GM19468 (cell line): ENCODE measurements at regions not wholly inside any gene's neighbourhood (a gene's known extent, or its start where the extent isn't known, plus 50 kb on each side); places are given as distances from the start of the nearest gene placed in this dataset.

Source experiments
- ATAC-seq: cut with Tn5 transposase; IDR thresholded peaks from one replicate; pipeline ENCODE4 v1.9.1; 2021; ENCODE audit warnings: mild to moderate bottlenecking, moderate library complexity, moderate number of reproducible peaks; ENCODE audit not compliant: unreplicated experiment; ENCODE audit errors: extremely low read depth

DNA sequence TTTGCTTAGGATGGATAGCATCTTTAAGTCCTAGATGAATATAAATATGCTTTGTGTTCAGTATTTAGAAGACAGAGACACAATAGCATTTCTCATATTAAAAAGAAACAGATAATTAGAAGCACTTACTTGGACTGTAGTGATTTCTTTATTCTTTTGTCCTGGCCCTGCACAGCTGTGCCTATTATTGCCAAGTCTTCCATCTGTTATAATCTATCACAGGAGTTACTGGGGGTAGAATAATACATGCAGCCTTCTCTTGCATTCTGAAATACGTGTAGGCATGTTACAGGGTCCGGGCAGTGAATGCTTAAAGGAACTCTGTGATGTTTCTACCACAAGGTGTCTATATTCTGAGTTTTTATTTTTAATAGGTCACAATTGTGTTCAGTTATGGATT is 461.5 kb upstream of the COBL start:
- ATAC-seq: no peak

DNA sequence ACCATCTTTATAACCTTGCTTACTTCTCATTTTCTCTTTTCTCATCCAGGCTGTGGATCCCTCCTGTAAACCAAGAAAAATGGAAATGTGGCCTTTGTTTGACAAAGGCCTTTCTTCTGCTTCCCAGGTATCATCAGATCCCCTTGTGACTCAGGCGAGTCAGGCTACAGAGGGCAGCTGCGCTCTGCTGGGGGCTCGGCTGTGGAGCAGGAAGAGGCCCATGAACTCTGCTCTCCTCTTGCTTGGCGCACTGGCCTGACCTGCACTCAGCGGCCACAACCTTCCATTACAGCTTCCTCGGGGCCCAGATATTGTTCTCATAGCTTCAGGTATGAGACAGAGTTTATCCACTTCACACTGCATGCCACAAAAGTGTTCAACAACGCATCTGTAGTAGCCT is 457.6 kb upstream of the COBL start:
- no peak for ATAC-seq

DNA sequence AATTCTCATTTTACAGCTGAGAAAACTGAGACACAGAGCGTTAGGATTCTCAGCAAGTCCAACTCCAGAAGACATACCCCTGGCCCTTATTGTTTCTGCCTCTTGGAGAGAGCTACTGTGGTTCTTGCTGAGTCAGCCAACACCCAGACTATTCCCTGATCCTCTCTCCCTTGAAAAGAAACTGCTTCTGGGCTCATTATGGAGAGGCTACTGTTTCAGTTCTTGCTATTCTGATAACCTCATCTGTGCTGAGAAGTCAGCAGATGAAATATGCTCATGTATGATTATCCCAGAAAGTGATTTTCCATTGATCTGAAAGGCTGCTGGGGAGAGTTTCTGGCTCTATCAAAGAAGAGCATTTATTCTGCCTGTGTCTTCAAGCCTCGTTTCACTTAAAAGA is 455.6 kb upstream of the COBL start:
- ATAC-seq: no peak

DNA sequence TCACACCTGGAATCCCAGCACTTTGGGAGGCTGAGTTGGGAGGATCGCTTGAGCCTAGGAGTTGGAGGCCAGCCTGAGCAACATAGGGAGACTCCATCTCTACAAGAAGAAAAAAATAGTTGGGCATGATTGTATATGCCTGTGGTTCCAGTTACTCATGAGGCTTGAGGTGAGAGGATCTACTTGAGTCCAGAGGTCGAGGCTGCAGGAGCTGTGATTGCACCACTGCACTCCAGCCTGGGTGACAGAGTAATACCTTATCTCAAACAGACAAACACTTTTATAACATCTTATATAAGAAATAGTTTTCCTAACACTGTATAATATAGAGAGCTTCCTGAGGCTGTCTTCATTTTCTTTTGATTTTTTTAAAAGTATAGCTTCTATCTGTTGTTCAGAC is 448.4 kb upstream of the COBL start:
- ATAC-seq: no peak

DNA sequence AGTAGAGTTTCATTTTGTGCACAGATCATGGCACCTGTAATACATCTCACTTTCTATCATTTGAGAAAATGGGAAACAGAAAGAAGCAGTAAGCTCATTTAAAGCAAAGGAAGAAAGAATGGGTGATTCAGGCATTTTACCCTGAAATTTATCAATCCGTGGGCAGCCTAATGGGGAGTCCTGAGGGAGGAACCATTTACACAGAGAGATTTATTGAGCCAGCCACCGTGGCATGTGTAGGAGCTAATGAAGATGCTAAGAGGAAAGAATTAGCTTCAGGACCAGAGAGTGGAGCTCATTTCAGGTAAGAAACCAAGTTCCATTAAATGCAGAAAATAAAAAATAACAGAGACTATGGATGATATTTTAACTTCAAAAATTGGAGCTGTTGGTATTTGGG is 443.4 kb upstream of the COBL start:
- ATAC-seq: no peak

DNA sequence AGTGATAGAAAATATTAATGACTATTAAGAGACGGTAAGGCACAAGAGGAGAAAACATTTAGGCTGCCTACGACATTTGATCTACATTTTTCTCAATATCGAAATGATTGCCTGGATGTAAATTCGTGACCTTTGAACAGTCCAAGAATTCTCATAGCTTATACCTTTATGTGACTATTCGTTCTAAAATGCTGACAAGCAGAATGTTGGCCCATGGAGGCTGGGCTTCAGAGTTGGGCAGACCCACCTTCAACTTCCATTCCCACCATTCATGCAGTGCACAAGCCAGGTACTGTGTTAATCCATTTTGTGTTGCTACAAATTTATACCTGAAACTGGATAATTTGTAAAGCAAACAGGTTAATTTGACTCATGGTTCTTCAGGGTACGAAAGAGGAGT is 441.4 kb upstream of the COBL start:
- no peak for ATAC-seq

DNA sequence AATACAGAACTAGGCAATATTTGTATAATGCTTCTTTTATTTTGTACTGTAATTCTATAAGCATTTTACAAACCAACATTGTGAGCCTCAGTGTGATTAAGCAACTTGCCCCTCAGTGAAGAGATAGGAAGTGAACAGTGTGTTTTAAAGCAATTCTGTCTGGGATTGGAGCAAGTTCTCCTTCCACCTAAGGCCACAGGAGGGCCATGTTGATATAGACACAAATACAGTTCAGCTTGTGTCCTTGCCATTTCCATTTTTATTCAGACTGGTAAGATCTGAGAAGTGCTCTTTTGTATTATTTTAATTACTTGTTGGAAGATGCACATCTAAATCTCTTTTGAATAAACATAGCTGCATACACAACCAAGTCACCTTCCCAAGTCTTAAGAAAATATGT is 416.3 kb upstream of the COBL start:
- ATAC-seq: no peak

DNA sequence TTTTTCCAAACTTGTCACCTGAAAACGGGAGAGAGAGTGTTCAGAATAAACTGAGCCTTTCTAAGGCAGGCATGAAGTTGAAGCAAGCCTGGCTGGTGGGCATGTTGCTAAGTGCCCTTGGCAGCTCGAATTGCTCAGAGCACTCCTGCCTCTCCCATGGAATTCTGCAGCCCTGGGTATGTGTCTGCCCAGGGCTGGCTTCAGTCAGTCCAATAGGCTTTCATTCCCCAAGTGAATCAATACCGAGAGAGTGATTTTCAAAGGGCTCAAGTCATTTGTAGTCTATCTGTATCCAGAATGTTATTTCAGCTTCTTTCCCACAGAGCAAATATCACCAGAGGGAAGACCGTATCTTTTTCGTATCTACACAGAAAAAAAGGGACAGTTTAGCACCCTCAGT is 415.5 kb upstream of the COBL start:
- no peak for ATAC-seq

DNA sequence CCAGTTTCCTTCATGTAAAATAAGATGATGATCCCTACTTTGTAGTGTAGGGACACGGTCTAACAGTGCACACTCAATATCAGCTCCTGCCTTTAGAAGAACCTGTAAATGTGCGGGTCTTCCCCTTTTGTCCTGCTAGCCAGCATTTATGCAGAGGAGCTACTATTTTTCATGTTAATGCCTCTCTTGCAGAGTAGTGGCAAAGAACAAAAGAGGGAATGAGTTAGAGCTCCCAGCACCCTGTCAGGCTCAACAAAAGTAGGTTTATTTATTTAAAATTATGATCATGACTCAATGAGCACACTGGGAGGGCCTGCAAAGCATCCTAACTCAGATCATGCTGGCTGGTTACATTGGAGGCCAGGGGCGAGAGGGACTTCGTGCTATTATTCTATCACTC is 414.5 kb upstream of the COBL start:
- ATAC-seq: no peak

DNA sequence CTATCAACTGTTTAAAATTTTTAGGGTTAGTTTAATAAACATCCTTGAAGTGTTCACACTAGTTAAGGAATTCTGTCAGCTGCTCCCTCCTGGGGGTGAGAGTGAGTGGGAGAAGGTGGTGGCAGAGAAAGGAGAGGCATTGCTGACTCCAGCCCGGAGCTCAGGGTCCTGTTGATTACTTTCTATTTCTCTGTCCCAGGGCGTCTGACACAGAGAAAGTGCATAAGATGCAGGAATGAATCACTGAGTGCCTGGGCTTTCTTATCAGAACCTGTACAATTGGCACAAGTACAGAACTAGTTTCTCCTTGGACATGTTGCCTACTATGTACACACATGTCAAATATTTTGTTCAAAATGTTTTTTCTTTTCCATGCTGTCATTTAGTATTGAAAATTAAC is 410.8 kb upstream of the COBL start:
- ATAC-seq: no peak

DNA sequence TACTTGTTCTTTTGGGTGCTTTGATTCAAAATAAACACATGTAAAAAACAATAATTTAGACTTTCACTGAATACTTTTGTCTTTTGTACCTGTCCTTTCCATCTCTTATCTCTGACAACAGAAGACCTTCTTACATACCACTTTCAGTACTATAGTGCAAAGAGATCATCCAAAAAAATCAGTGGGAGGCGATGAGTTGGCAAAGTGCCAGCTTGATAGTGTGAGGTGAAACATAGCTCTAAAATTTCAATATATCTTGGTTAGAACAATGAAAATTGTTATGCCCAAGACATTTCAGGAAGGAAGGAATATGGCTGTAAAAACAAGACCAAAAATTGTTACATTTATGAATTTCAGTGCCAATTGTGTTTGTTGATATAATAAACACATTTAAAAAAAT is 390.2 kb upstream of the COBL start:
- ATAC-seq: no peak

DNA sequence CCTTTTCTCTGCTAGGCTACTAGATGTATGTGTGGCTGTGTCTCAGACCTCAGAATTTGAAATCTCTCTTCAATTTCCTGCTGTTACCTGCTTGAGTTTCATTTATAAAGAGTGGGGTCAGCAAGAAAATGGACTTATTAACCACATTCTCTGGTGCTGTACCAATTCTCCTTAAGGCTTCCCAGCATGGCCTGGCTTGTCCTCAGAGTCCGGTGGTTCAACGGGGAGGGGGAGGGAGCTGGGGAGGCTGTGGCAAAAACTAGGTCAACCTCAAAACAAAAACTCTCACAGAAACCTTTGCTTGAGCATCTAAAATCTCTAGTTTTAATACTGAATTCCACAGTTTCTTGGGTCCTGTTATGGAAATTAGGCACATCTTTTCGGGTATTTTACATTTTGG is 389.1 kb upstream of the COBL start:
- no peak for ATAC-seq

DNA sequence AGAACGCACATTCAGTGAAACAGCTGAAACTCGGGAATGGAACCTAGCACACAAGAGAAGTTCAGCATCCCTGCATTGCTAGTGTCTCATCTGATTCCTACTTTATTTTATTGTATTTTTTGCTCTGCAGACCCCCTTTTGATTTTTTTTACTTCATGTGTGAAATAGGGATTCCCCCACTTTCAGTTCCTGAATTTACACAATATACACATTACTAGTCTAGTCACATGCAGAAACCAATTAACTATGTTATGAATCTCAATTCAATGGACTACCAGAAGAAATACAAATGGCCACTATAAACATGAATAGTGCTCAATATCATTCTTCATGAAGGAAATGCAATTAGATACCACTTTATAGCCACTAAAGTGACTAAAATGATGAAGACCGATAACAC is 386.1 kb upstream of the COBL start:
- ATAC-seq: no peak

DNA sequence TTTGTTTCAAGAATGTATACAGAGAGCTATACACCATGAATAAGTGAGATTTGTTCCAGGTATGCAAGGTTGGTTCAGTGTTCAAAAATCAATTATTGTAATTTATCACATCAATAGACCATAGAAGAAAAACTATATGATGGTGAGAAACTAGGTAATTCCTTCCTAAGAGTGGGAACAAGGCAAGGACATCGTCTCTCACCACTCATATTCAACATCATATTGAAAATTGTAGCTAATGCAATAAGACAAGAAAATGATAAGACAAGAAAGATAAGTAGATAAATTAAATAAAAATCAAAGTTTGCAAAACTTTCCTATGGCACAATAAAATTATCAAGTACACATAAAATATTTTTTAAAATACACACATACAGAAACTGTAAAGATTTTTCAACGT is 385.3 kb upstream of the COBL start:
- ATAC-seq: no peak

DNA sequence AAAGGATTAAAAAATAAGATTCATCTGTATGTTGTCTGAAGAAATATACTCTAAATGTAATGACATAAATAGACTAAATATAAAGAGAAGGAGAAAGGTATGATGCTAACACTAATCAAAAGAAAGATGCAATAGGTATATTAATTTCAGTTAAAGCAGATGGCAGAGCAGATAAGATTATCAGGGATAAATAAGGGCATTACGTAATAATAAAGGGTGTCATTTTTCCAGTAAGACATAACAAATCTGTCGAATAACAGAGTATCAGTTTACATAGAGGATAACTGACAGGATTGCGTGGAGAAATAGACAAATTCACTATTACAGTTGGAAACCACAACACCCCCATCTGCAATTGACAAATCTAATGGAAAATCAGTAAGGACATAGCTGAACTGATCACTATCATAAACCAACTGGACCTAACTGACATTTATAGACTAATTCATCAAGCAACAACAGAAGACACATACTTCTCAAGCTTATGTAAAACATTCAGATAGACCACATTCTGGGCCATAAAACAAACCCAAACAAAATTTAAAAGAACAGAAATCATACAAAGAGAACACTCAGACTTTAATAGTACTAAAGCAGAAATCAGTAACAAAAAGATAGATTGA is 384.1 kb upstream of the COBL start:
- no peak for ATAC-seq

DNA sequence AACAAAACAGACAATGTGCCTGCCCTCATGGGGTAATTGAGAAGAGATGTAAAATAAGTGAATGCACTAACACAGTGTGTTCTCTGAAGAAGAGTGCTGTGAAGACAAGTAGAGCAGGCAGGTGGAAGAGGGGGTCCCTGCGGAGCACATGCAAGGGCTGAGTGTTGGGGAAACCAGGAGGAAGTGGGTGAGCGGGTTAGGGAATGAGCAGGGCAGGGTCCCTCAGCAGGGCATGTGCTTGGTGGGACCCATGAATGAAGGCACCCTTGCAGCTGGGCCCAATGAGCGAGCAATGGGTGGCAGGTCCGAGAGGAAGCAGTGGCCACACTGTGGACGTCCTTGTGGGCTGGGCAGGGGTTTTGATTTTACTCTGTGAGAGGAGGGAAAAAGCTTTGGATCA is 376.6 kb upstream of the COBL start:
- ATAC-seq: no peak

DNA sequence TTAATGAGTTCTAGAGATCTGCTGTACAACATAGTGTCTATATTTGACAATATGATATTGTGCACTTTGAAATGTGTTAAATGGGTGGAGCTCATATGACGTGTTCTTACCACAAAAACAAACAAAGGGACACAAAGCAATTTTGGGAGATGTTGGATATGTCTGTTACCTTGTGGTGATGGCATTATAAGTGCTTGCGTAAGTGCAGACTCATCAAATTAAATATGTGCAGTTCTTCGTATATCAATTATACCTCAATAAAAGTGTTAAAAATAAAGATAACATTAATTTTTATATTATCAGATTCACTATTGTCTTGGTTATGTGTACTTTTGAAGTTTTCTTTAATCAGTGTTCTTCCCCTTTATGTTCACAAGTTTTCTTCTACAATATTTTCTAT is 372.9 kb upstream of the COBL start:
- ATAC-seq: no peak

DNA sequence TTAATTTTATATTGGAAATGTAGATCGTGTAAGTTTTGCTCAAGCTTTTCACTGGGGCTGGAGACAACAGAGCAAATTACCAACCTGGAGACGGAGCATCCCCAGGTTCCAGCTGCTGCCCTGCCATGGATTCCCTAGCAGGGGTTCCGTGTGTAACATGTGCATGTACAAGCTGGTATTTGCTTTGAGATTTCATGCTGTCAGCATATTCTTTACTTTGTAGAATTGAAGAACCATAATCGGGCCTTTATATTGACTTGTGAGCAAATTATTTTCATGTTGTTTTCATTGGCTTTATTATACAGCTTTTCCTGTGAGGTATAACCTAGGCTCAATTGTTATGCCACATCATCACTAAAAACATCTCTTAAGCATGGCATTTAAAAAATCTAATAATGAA is 369.2 kb upstream of the COBL start:
- ATAC-seq: no peak

DNA sequence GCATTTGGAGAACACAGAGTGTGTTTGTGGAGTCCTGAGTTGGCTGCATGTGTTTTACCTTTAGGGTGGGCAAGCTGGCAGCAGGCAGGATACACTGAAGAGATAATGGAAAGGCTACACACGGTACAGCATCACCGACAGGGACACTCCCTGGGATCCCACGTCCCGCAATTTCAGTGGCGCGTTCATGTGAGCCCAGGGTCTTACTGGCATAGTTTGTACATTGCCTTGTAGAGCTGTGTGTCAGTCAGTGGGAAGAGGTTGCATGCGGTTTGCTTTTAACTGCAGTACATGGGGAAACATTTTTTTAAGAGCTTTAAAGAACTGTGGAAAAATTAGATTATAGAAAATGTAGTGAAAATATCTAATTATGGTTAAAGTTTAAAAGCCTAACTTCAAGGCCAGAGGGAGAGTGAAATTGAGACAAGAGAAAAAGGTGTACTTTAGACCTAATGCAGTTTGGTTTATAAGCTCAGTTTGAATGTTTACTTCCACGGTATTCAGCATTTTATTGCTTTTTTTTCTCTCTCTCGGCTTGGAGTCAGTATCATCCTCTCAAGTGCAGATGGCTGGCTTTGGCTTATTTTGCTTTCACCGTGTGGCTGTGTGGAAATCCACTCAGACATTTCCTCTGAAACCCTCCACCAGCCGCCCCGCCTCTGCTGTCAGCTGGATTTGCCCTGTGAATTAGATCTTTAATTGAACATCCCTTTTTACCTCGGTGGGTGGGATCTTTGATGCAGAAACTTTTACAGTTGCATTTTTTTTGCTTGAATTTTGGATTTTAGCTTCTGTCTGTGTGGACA is 364.2 kb upstream of the COBL start:
- ATAC-seq: no peak

DNA sequence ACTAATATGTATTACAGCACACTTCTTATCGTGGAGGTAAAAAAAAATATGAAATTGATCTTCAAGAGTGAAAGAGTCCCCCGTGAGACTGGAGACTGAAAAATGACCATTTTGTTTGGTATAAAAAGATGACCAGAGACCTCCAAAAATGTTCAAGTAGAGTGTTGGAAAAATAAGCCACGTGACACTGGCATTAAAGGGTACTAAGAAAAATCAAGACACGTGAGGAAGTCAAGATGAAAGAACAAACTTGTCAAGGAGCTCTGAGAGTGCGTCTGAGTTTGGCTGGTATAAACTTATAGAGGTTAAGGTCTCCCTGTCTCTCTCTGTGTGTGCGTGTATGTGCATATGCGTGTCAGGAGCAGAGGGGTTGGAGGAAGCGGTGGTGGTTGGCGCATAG is 362.7 kb upstream of the COBL start:
- ATAC-seq: no peak

DNA sequence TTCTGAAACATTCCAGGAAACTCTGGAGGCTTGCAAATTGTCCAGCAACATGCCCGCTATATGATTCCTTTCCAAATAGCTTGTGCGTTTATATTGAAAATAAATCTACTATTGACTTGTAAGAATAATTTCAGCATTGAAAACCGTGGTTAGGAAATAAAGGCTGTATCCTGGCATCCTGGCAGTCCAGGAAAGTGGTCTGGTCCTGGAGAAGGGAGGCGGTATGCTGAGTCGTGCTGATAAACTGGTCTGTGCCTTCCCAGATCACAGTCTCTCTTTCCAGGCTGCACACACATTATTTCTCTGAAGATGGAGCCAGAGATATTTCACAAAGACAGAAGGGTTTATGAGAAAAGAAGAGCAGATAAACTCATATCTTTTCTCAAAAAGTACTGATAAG is 350.1 kb upstream of the COBL start:
- ATAC-seq: no peak

DNA sequence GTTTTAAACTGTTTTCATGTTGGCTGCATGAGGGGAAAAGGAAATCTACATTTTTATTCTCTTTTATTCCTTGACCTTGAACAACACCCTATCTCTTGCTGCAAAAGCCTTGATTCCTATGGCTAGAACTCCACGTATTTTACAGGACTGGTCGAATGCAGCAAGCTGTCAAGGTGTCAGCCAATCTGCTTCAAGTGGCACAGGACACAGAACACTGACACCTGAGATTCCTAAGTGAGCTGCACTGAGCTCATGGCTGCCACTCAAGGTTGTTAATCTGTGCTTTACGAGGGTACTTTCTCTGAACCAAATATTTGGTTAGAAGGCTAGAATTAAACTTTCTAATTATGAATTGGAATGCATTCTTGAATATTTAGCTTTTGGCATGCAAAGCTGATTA is 349.7 kb upstream of the COBL start:
- no peak for ATAC-seq
